Endometrium (tissue), 2 donors: ENCODE measurements at regions not wholly inside any gene's neighbourhood (a gene's known extent, or its start where the extent isn't known, plus 50 kb on each side); places are given as distances from the start of the nearest gene placed in this dataset.
A peak's percentile ranks its signal among the peaks of the same experiment; 100 is the strongest.
"Not testable (repeated sequence)": the region's sequence is repeated elsewhere in the genome, so short reads cannot be mapped to it uniquely, and the experiment has no call there.

Source experiments
- FAIRE-seq: peaks from 2 replicates; lab custom pipeline; 2012; peaks lifted over from hg19 to GRCh38; lab: Jason Lieb, UNC
- donor health status: control.
- donor health status: control.

- no peak for FAIRE-seq
Measured at GRCh38 chr16:52235186-52235585, 311.8 kb downstream of the TOX3 start.

GRCh38 chr16:52234626-52235025 is 312.3 kb downstream of the TOX3 start:
- FAIRE-seq = no peak

- no peak for FAIRE-seq
Measured at GRCh38 chr16:52229471-52229870, 317.5 kb downstream of the TOX3 start.

DNA sequence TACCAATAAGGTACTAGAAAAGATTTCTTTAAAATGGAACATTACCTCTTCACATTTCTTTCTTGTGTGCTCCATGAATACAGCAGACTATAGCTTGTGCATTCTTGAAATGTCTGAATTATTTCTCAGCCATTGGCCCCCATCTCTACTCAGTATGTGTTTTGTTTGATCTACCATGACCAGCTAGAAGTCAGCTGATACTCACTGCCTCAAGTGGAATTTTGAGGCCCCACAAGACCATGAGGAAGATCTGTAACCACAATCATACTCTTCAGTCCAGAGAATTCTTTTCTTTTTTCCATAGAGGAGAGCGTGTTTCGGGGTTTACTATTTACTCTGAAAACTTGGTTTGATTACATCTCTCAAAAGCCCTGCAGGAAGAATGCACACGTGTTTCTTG is 319.1 kb downstream of the TOX3 start:
- FAIRE-seq = no peak

DNA sequence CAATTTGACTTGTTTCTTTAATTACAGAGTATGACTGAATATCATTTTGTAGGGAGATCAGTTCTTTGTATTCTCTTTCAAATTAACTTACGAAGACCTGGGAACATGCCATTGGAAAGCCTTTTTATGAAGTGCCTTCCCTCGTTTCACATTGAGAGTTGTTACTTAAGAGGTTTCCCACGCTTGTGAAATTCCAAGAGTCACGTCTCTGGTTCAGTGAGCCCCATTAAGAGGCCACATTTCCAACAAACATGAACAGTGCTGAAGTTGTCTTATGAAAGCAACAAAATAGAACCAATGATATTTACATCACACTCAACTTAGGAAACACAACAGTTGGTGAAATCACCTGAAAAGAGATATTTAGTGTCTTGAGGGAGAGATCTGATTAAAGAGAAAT is 334.1 kb downstream of the TOX3 start:
- FAIRE-seq = no peak

GRCh38 chr16:52209227-52209626 is 337.7 kb downstream of the TOX3 start:
- FAIRE-seq = no peak

DNA sequence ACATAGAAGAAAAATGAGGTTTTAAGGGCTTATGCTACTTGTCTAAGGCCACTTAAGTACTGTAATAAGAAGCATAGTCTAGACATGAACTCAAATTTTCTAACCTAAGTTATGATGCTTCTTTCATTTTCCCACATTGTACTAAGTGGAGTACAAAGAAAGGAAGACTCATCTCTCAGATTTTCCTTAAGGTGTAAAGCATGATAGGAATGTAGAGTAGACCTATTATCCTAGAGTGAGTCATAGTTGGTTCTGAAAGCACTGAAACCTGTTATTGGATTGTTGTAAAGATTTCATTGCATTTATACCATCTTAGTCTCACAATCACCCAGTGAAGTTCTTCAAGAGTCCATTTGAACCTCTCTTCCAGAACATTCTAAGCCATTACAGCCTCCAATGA is 343.8 kb downstream of the TOX3 start:
- no peak for FAIRE-seq

- no peak for FAIRE-seq
Measured at GRCh38 chr16:52193441-52193840, 353.5 kb downstream of the TOX3 start.

DNA sequence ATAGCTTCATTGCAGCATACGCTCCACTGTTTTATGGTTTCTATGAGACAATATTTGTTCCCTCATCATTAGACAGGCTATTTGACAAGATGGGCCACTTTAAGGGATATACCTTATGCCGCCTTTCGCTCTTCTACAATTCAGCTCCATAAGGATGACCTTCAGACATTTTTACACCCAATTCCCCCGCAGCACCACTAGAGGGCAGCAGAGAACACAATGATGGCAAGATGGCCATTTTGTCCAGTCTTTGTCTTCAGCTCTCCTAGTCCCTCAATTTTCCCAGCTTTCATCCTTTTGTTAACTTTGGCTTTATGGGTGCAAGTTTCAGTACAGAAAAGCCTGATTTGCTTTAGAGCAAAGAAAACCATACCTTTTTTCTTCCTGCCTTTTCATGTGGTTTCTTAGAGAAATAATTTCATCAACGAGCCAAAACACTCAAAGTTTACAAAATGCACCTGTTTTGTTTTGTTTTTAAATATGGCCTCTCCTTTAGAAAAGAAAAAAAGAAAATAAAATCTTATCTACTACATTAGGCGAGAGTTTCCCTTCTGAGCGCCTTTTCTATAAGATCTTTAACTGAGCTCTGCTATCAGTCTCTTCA is 355.3 kb downstream of the TOX3 start:
- peak; percentile 74 for FAIRE-seq

DNA sequence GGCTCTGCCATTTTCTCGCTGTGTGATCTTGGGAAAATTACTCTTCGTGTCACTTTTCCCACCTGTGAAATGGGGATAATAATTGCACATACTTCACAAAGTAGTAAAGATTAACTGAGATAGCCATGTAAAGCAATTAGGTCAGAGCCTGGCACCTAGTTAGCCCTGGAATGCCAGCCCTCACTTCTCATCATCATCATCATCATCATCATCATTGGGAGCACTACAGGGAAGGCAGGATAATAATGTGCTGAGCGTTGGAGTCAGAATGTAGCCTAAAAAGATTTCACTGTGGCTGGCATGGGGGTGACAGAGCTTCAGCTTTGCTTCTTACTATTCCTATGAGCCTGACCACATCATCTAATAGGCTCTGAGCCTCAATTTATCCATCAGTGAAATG is 362.6 kb downstream of the TOX3 start:
- FAIRE-seq = no peak

DNA sequence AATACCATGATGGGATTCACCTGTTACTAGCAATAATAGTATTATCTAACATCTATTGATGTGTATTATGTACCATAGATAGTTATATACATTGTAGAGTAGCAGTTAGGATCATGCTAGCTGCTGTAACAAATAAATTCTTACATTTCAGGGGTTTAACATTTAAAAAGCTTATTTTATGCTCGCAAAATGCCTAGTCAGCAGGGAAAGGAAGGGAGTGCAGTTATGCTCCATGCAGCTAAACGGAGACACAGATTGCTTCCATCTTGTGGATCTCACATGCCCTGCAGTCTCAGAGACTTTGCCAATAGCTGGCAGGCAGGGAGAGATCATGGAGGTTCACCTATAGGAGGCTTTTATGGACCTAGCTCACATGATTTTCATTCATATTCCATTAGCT is 364.1 kb downstream of the TOX3 start:
- FAIRE-seq = no peak

GRCh38 chr16:52174168-52174567 is 372.8 kb downstream of the TOX3 start:
- FAIRE-seq = no peak

- FAIRE-seq = no peak
Measured at GRCh38 chr16:52171481-52171880, 375.5 kb downstream of the TOX3 start.

GRCh38 chr16:52167328-52167727 is 379.6 kb downstream of the TOX3 start:
- no peak for FAIRE-seq

DNA sequence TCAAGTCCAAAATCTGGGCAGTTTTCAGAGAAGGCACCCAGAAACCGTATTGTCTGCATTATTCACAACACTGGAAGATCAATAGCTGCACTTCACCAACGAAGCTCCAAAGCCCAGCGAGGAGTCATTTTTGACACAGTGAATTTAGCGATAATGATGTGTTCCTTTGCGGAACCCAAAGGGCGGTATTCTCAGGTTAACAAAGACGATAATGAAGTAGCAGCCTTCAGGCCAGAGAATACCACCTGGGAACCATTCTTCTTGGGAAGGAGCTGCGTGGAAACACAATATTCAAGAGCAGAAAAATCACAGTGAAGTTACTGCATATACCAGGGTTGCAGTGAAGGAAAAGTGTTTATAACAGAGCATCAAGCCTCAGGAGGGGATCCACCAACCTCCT is 381.0 kb downstream of the TOX3 start:
- FAIRE-seq = no peak

DNA sequence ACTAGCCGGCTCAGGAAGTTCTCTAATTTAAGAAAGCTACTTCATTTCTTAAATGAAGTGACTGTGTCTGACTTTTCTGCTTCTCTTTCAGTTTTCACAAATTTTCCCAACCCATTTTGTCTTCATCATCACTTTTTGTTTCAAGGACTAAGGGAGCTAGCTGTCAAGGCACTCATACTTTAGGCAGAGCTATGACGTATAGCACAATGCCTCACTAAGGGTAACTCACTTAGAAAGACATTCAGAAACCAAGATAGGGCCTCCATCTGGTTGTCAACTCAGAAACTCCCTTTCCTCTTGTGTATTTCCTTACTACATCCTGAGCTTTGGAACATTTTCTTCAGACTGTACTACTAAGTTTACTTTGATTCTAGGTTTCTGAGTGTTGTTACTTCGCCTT is 397.9 kb downstream of the TOX3 start:
- FAIRE-seq = no peak

DNA sequence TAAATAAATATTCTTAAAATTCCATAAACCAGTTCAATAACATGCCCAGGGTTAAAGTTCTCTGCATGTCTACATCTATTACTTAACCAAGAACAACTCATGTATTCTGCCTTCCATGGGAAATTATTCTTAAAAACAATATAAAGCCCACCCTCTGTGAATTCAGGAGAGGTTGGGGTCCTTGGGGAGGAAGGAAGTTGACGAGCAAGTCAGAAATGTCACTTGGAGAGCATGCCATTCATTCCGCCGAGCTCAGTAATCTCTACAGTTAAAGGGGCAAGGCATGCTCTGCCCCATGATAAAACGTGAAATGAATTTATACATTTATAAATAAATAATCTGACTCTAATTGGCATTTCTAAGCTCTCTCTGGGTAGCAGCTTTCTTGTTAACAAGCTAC is 405.1 kb downstream of the TOX3 start:
- no peak for FAIRE-seq

GRCh38 chr16:52128361-52128760 is 418.6 kb downstream of the TOX3 start:
- no peak for FAIRE-seq

DNA sequence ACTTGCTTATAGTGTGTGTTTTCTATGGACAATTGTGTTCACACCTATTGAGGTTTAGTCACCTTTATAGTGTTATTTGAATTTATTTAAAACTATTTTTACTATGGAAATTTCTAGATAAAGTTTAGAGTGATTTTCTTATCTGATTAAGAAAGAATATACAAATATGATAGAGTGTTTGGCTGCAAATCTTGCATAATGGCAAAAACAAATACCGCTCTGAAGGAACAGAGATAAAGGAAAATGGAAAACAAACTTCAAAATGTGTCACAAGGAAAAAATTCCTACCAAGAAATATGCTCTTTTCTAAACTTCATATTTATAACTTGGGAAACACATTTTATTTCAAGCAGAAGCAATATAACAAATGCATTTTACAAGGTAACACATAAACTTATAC is 423.1 kb downstream of the TOX3 start:
- FAIRE-seq = no peak

- FAIRE-seq = no peak
Measured at GRCh38 chr16:52123061-52123839, 423.7 kb downstream of the TOX3 start.

DNA sequence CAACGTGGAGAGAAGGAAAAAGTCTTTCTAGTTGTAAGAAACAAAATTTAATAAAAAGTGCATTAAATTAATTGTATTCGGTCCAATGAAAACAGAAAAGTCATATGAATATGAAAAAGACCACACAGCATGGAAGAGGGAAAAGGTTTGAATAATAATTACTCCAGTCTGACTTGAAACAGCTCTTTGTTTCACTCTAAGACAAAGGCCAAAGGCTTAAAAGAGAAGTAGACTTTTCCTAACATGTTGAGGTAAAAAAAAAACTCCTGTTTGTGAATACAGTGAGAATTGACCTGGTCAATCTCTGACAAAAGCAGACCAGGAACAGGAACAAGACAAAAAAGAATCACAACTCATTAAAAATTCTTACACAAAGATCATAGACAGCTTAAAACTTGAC is 429.8 kb downstream of the TOX3 start:
- FAIRE-seq = no peak

DNA sequence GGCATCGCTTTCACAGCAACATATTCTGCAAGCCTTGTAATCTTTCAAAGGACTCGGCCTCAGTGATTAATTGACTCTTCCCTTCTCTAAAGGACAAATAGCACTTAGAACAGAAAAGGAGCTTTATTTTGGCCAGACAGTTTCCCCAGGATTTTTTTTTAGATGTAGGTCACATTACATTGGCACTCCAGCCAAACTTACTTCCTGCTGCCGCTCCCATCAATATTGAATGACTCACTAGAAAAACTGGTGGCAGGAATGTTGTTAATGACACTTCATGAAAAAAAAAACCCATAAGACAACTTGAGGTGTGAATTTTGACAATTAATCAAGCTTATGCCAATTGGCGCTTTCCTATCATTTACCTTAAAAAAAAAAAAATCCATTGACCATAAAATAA is 432.6 kb downstream of the TOX3 start:
- no peak for FAIRE-seq

DNA sequence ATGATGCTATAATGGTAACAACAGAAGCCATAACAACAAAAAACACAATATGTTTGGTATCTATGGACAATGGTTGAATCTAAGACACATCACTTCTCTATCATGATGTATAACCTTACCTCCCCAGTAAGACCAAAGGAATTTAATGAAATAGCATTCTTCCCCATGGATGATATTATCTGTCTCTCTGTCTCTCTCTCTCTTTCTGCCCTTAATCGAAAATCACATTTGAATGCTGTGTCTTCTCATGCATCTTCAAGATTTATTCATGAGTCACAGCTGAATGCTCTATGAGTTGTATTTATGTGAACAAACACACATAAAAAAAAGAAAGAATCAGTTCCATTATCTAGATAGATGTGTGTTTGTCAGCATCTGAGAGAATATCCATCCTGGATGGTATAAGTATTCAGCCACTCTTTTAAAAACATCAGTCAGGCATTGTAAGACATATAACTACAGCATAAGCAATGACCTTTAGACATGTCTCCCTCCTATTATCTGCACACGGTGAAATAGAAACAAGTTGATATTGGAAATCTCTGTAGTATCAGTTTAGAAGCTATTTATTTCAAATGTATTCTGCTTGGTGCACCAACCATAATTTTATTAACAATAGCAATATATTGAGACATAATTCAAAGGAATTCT is 433.3 kb downstream of the TOX3 start:
- FAIRE-seq = no peak

GRCh38 chr16:52104993-52105392 is 441.9 kb downstream of the TOX3 start:
- FAIRE-seq = not testable (repeated sequence)
